H1 (cell line): ENCODE measurements at regions not wholly inside any gene's neighbourhood (a gene's known extent, or its start where the extent isn't known, plus 50 kb on each side); places are given as distances from the start of the nearest gene placed in this dataset.

Source experiments
- BCL11A ChIP-seq, 2 experiments: IDR thresholded peaks; one replicate each; pipeline ENCODE4 v1.6.1; 2011; ENCODE audit warnings: low read depth in 2 of 2, low read length in 2 of 2, mild to moderate bottlenecking in 2 of 2
- CBX5 ChIP-seq: fragments of 300-800, 300-1000 bp; sonication (generic); IDR thresholded peaks from 2 replicates; pipeline ENCODE4 v1.7.1; 2016; ENCODE audit warnings: antibody characterized with exemption, low read length, low read depth
- CBX8 ChIP-seq: fragments of 300-800, 300-1000 bp; sonication (generic); IDR thresholded peaks from 2 replicates; pipeline ENCODE4 v1.7.1; 2016; ENCODE audit warnings: low read depth, low read length, borderline replicate concordance
- GABPA ChIP-seq: IDR thresholded peaks from 2 replicates; pipeline ENCODE4 v1.6.1; 2011; ENCODE audit warnings: mild to moderate bottlenecking, low read length, moderate library complexity, borderline replicate concordance; ENCODE audit not compliant: insufficient read depth
- JUN ChIP-seq: IDR thresholded peaks from 2 replicates; pipeline ENCODE4 v1.6.1; 2011; ENCODE audit warnings: low read depth, mild to moderate bottlenecking, improper control_type of control experiment, low read length
- MAFK ChIP-seq: IDR thresholded peaks from 2 replicates; pipeline ENCODE4 v1.6.1; 2012; ENCODE audit warnings: low read depth, mild to moderate bottlenecking, improper control_type of control experiment, low read length
- POLR2AphosphoS5 ChIP-seq: IDR thresholded peaks from 2 replicates; pipeline ENCODE4 v1.6.1; 2011; ENCODE audit warnings: low read depth, low read length
- TF ChIP-seq, protein P1 (sequence below): IDR thresholded peaks from 2 replicates; pipeline ENCODE4 v1.6.1; 2011; ENCODE audit warnings: low read depth, mild to moderate bottlenecking, low read length; ENCODE audit not compliant: insufficient read depth

DNA sequence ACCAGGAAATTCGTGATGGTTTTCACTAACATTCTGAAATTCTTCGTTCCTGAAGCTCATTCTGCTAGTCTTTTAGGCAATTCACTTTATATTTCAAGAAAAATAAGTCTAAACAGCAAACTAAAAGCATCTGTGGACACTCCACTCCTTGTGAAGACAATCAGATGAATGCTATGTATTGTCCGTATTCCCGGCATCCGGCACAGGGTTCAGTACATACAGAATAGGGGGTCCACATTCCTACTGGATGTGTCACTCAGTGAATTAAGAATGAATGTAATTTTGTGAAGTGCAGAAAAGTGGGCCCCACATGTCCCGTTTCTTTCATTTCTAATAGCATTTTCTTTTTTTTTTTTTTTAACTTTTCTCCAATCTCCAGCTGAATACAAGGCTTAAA is 241.3 kb downstream of the GRIN2B start (continued):
- TF ChIP-seq CBX8 (no peak), JUN (no peak), CBX5 (no peak), MAFK (no peak), BCL11A (IDR thresholded peaks at IDR 0.05; ENCODE audit: low read depth in 2 of 2, low read length in 2 of 2) (no peak), POLR2AphosphoS5 (no peak), GABPA (no peak)
- TF ChIP-seq, protein P1, sequence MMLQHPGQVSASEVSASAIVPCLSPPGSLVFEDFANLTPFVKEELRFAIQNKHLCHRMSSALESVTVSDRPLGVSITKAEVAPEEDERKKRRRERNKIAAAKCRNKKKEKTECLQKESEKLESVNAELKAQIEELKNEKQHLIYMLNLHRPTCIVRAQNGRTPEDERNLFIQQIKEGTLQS: no peak
